H9 (cell line): ENCODE measurements at regions not wholly inside any gene's neighbourhood (a gene's known extent, or its start where the extent isn't known, plus 50 kb on each side); places are given as distances from the start of the nearest gene placed in this dataset.

Experiments
- DNase-seq: peaks from one replicate; pipeline ENCODE4 v3.0.0-alpha.2; 2017
- H2AFZ ChIP-seq: one replicate; pipeline ENCODE4 v1.6.1; 2013; ENCODE audit warnings: mild to moderate bottlenecking, low read length, control low read depth, moderate library complexity
- H2AK5ac ChIP-seq: 2 replicates; pipeline ENCODE4 v1.6.1; 2013; ENCODE audit warnings: low read length, control low read depth, mixed read lengths; ENCODE audit not compliant: insufficient read length
- H2BK120ac ChIP-seq: one replicate; pipeline ENCODE4 v1.6.1; 2013; ENCODE audit warnings: low read depth, mild to moderate bottlenecking, low read length, control low read depth, inconsistent platforms; ENCODE audit not compliant: poor library complexity, severe bottlenecking
- H2BK12ac ChIP-seq: 2 replicates; pipeline ENCODE4 v1.6.1; 2013; ENCODE audit warnings: low read length, control low read depth, mixed read lengths, low read depth; ENCODE audit not compliant: insufficient read length
- H2BK15ac ChIP-seq: 2 replicates; pipeline ENCODE4 v1.6.1; 2013; ENCODE audit warnings: low read depth, low read length, control low read depth
- H2BK20ac ChIP-seq: one replicate; pipeline ENCODE4 v1.6.1; 2013; ENCODE audit warnings: low read depth, mild to moderate bottlenecking, low read length, control low read depth, inconsistent platforms; ENCODE audit not compliant: poor library complexity, severe bottlenecking
- H2BK5ac ChIP-seq: 2 replicates; pipeline ENCODE4 v1.6.1; 2013; ENCODE audit warnings: low read length, control low read depth, mixed read lengths; ENCODE audit not compliant: insufficient read length
- H3K14ac ChIP-seq: 2 replicates; pipeline ENCODE4 v1.6.1; 2013; ENCODE audit warnings: low read length, control low read depth; ENCODE audit not compliant: insufficient read depth
- H3K18ac ChIP-seq: 2 replicates; pipeline ENCODE4 v1.6.1; 2013; ENCODE audit warnings: low read depth, mild to moderate bottlenecking, mixed read lengths, low read length, control low read depth; ENCODE audit not compliant: insufficient read length
- H3K23ac ChIP-seq: 2 replicates; pipeline ENCODE4 v1.6.1; 2013; ENCODE audit warnings: low read length, control low read depth, mixed read lengths, low read depth; ENCODE audit not compliant: insufficient read length
- H3K23me2 ChIP-seq: 2 replicates; pipeline ENCODE4 v1.6.1; 2013; ENCODE audit warnings: low read depth, mild to moderate bottlenecking, mixed read lengths, low read length, control low read depth; ENCODE audit not compliant: insufficient read length, poor library complexity, severe bottlenecking
- H3K27ac ChIP-seq: 2 replicates; pipeline ENCODE4 v1.5.1; 2013; ENCODE audit warnings: low read length, control low read depth, mixed read lengths, low read depth; ENCODE audit not compliant: insufficient read length
- H3K27me3 ChIP-seq: 2 replicates; pipeline ENCODE4 v1.6.1; 2013; ENCODE audit warnings: low read length, control low read depth, inconsistent platforms; ENCODE audit not compliant: insufficient read depth
- H3K4ac ChIP-seq: 2 replicates; pipeline ENCODE4 v1.6.1; 2013; ENCODE audit warnings: low read depth, mild to moderate bottlenecking, control low read depth, inconsistent platforms, low read length, moderate library complexity
- H3K4me1 ChIP-seq: 2 replicates; pipeline ENCODE4 v1.6.1; 2013; ENCODE audit warnings: low read length, control low read depth, inconsistent platforms; ENCODE audit not compliant: insufficient read depth
- H3K4me2 ChIP-seq: 2 replicates; pipeline ENCODE4 v1.6.1; 2013; ENCODE audit warnings: low read length, control low read depth, mixed read lengths; ENCODE audit not compliant: insufficient read length, insufficient read depth
- H3K56ac ChIP-seq: 2 replicates; pipeline ENCODE4 v1.6.1; 2013; ENCODE audit warnings: low read depth, mild to moderate bottlenecking, mixed read lengths, low read length, control low read depth; ENCODE audit not compliant: insufficient read length
- H3K79me1 ChIP-seq: 2 replicates; pipeline ENCODE4 v1.6.1; 2013; ENCODE audit warnings: low read depth, mild to moderate bottlenecking, moderate library complexity, low read length, control low read depth, inconsistent platforms; ENCODE audit not compliant: insufficient read depth, poor library complexity, severe bottlenecking
- H3K79me2 ChIP-seq: 2 replicates; pipeline ENCODE4 v1.6.1; 2013; ENCODE audit warnings: low read length, control low read depth, inconsistent platforms; ENCODE audit not compliant: insufficient read depth
- H3K9ac ChIP-seq: 2 replicates; pipeline ENCODE4 v1.6.1; 2013; ENCODE audit warnings: low read length, control low read depth, mixed read lengths; ENCODE audit not compliant: insufficient read length; ENCODE audit errors: extremely low read depth
- H3K9me3 ChIP-seq: one replicate; pipeline ENCODE4 v1.6.1; 2013; ENCODE audit warnings: low read depth, low read length, inconsistent platforms; ENCODE audit not compliant: control insufficient read depth
- H3T11ph ChIP-seq: one replicate; pipeline ENCODE4 v1.6.1; 2013; ENCODE audit warnings: mild to moderate bottlenecking, low read length, control low read depth, inconsistent platforms
- H4K20me1 ChIP-seq: one replicate; pipeline ENCODE4 v1.6.1; 2013; ENCODE audit not compliant: control insufficient read depth, insufficient read length, insufficient read depth
- H4K5ac ChIP-seq: 2 replicates; pipeline ENCODE4 v1.6.1; 2013; ENCODE audit warnings: low read depth, mild to moderate bottlenecking, mixed read lengths, low read length, control low read depth; ENCODE audit not compliant: insufficient read length
- H4K8ac ChIP-seq: replicated peaks from 2 replicates; pipeline ENCODE4 v1.6.1; 2013; ENCODE audit warnings: low read length, control low read depth, mixed read lengths, low read depth; ENCODE audit not compliant: insufficient read length
- H4K91ac ChIP-seq: 2 replicates; pipeline ENCODE4 v1.6.1; 2013; ENCODE audit warnings: low read depth, mild to moderate bottlenecking, moderate library complexity, mixed read lengths, low read length, control low read depth; ENCODE audit not compliant: insufficient read length
- H3K27ac Mint-ChIP-seq, 3 experiments: 2 replicates in 2 of 3; 3 replicates in 1 of 3; pipeline ENCODE4 v1.8.0; 2020 to 2021; ENCODE audit warnings: mixed read lengths in 3 of 3, mild to moderate bottlenecking in 1 of 3, moderate library complexity in 1 of 3
- H3K27me3 Mint-ChIP-seq: 2 replicates; pipeline ENCODE4 v1.8.0; 2021; ENCODE audit warnings: low read depth, mild to moderate bottlenecking, moderate library complexity, mixed read lengths
- H3K36me3 Mint-ChIP-seq, 3 experiments: 2 replicates in 2 of 3; 3 replicates in 1 of 3; pipeline ENCODE4 v1.8.0; 2020 to 2021; ENCODE audit warnings: low read depth in 3 of 3, mixed read lengths in 3 of 3; ENCODE audit not compliant: insufficient read depth in 1 of 3
- H3K4me1 Mint-ChIP-seq, 2 experiments: 2 replicates each; pipeline ENCODE4 v1.8.0; 2020; ENCODE audit warnings: mixed read lengths in 2 of 2
- H3K4me3 Mint-ChIP-seq, 2 experiments: 2 replicates in 1 of 2; 3 replicates in 1 of 2; pipeline ENCODE4 v1.8.0; 2020 to 2021; ENCODE audit warnings: mild to moderate bottlenecking in 2 of 2, mixed read lengths in 2 of 2, moderate library complexity in 1 of 2
- H3K9me3 Mint-ChIP-seq, 2 experiments: 2 replicates in 1 of 2; 3 replicates in 1 of 2; pipeline ENCODE4 v1.8.0; 2020; ENCODE audit warnings: mild to moderate bottlenecking in 2 of 2, mixed read lengths in 2 of 2, moderate library complexity in 1 of 2
- CTCF ChIP-seq: fragments of 200-600 bp; sonication (generic); conservative IDR thresholded peaks from 3 replicates; pipeline ENCODE4 v1.8.0; 2021; ENCODE audit warnings: antibody characterized with exemption, mild to moderate bottlenecking
- WGBS: extraction: QIAGEN DNeasy Blood & Tissue Kit; methylation state at CpG from one replicate; pipeline ENCODE4 v1.1.7; 2013; ENCODE audit warnings: missing lambda C conversion rate, low lambda C conversion rate, mixed read lengths; ENCODE audit not compliant: insufficient read length; ENCODE audit errors: extremely low coverage; 5-methylcytosine and 5-hydroxymethylcytosine counted together

DNA sequence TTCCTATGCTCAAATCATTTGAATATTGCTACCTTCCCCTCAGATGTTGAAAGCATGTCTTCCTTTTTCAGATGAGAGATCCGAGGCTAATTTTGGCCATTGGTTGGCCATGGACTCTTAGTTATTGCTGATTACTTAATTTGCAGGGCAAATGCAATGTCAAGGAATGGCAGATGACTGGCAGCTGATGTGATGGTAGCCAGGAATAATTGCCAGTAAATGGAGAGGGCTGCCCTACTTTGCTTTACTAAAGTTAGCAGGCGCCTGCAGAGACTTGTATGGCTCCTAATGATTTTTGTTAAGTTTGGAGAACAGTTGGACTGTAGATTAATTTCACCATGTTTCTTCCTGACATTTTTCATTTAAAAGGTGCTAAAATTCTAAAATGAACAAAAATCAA, 128.9 kb downstream of the XCL2 start:
- Histone ChIP-seq H4K20me1 (no peaks in the 10 kb centered on the region), H2BK5ac (no peak overlapping the region), H3K23me2 (no peaks in the 10 kb centered on the region), H3K9ac (no peak overlapping the region), H4K5ac (no peak overlapping the region), H4K91ac (no peak overlapping the region), H3K79me1 (no peaks in the 10 kb centered on the region), H3K79me2 (no peaks in the 10 kb centered on the region), H3K27me3 (no peaks in the 10 kb centered on the region), H2BK15ac (no peak overlapping the region), H2BK12ac (no peak overlapping the region), H3K4me2 (no peak overlapping the region), H3K56ac (no peak overlapping the region), H2AK5ac (no peak overlapping the region), H4K8ac (no peak overlapping the region), H3K4ac (no peak overlapping the region), H3K18ac (no peak overlapping the region), H3T11ph (no peak overlapping the region), H3K23ac (no peak overlapping the region), H2BK20ac (no peak overlapping the region), H3K27ac (no peak overlapping the region), H2AFZ (no peak overlapping the region), H3K14ac (no peak overlapping the region), H2BK120ac (no peak overlapping the region), H3K9me3 (no peaks in the 10 kb centered on the region), H3K4me1 (no peaks in the 10 kb centered on the region; the same call in 1 of the 2 replicates)
- no peak for TF ChIP-seq CTCF
- Mint-ChIP-seq H3K4me3 (no peak overlapping the region), H3K4me1 (no peaks in the 10 kb centered on the region), H3K27me3 (no peaks in the 10 kb centered on the region), H3K27ac (no peak overlapping the region), H3K9me3 (peaks cover 0 to 4% of the 10 kb centered on the region in 2 experiments; a peak in 2 of 5 replicates), H3K36me3 (peaks cover 2 to 9% (median 3%) of the 10 kb centered on the region in 3 experiments; a peak in 5 of 7 replicates)
- no CpG with 5 or more reads among the region's 2 CpGs for WGBS
- no peak for DNase-seq
